Dedifferentiated amniotic fluid mesenchymal stem cell (primary cell): ENCODE measurements at regions not wholly inside any gene's neighbourhood (a gene's known extent, or its start where the extent isn't known, plus 50 kb on each side); places are given as distances from the start of the nearest gene placed in this dataset.
"Not testable (repeated sequence)": the region's sequence is repeated elsewhere in the genome, so short reads cannot be mapped to it uniquely, and the experiment has no call there.

Source experiments
- DNase-seq: peaks from one replicate; pipeline ENCODE4 v3.0.0-alpha.2; 2016; ENCODE audit errors: extremely low spot score

DNA sequence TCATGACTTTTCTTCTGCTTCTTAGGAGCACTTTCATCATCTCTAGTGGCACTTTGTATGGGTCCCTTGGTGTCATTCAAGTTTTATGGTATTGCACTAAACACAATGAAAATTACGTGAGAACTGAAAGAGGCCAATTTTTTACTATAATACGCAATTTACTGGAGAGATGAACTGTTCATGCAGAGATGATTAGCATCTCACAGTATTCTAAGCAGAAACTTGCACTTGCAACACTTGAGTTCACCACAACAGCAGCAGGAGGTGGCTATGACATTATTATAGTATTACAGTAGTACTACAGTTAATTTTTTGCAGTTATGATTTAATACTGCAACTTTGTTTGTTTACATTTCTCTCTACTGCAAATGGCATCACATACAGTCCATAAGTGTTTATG is 793.1 kb upstream of the CRIM1 start:
- DNase-seq, result no peak

- DNase-seq, result peak; percentile 58
These were observed 807.4 kb upstream of the CRIM1 start for GRCh38 chr2:35548171-35548570.

- DNase-seq, result no peak
These were observed 810.3 kb upstream of the CRIM1 start for GRCh38 chr2:35545301-35545700.

- DNase-seq, result no peak
These were observed 816.8 kb upstream of the CRIM1 start for GRCh38 chr2:35538796-35539195.

GRCh38 chr2:35530615-35531135 is 824.9 kb upstream of the CRIM1 start:
- DNase-seq, result no peak

GRCh38 chr2:35526741-35527140 is 828.8 kb upstream of the CRIM1 start:
- no peak for DNase-seq

DNA sequence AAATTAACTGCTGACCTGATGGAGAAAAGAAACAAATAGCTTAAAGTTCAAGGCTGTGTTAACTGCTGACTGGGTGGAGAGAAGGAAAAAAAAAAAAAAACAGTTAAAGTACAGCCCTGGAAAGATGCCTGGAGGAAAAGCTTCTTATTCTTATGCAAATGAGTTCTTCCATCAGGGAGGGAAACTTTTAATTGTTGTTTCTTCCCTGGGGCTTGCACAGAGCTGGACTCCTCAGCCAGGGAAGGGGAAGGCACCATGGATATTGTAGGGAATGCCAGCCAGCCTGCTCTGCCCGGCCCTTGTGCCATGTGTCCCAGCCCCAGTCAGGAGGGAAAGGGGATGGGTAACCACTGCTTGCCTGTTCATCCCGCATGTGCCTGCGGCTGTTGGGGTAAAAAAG is 833.1 kb upstream of the CRIM1 start:
- no peak for DNase-seq

- DNase-seq, result no peak
These were observed 844.9 kb upstream of the CRIM1 start for GRCh38 chr2:35510636-35511035.

- no peak for DNase-seq
These were observed 847.0 kb upstream of the CRIM1 start for GRCh38 chr2:35508601-35509000.

GRCh38 chr2:35504419-35504818 is 851.2 kb upstream of the CRIM1 start:
- no peak for DNase-seq

DNA sequence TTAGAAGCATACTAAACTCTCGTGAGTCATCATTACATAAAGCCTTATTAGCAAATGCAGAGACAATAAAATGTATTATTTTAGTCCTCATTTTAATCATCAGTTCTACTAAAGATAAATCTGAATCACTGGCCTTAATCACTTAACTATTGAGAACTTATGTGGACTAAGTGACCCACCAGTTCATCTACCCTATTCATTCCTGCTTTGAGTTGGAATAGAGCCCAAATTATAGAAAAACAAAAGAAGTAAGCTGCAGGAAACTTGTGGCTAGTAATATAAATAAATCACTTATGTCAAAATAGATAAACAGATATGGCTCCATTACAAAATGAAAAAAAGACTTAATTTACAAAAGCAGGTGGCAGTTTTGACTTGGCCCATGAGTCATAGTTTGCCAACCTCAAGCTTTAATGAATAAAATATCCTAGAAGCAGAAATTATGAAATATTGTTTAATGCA is 851.8 kb upstream of the CRIM1 start:
- no peak for DNase-seq

DNA sequence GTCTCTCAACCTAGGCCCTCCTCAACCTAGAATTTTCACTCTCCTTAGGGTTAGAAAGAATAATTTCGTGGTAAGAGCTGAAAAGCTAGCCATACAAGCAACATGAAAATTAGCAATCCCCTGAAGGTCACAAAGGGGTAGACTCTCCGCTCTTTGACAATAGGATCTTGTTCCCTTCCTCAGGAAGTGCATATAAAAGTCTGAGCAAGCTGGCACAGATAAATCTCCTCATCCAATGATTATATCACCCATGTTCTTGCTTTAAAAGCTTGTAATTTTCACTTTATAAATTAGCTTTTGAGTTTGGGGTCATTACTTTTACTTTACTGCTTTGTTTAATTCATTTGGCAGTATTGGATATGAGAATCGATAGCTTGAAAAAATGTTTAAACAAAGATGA is 852.3 kb upstream of the CRIM1 start:
- no peak for DNase-seq

- no peak for DNase-seq
These were observed 854.5 kb upstream of the CRIM1 start for GRCh38 chr2:35501076-35501475.

DNA sequence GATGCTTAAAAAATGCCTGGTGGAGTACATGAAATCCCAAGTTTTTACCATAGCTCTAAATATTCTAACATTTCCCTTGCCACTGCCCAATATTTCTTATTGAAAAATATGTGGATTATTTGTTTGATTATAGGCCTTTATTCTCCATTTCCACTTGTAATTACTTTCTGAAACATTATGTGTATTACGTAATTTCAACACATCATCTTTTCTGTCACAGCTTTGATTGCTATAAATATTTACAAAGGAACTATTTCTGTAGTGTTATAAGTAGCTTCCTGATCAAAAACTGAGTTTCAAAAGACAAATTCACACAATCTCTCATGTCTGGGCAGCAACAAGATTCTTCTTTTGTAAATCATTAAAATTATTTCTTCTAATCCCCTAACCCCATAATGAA is 859.6 kb upstream of the CRIM1 start:
- DNase-seq, result no peak

- DNase-seq, result no peak
These were observed 860.4 kb upstream of the CRIM1 start for GRCh38 chr2:35495182-35495581.

DNA sequence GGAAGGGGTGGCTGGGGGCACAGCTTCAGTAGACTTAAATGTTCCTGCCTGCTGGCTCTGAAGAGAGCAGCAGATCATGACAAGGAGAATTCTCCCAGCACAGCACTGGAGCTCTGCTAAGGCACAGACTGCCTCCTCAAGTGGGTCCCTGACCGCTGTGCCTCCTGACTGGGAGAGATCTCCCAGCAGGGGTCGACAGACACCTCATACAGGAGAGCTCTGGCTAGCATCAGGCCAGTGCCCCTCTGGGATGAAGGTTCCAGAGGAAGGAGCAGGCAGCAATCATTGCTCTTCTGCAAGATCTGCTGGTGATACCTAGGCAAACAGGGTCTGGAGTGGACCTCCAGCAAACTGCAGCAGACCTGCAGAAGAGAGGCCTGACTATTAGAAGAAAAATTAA is 877.5 kb upstream of the CRIM1 start:
- not testable (repeated sequence) for DNase-seq

- no peak for DNase-seq
These were observed 887.3 kb upstream of the CRIM1 start for GRCh38 chr2:35468245-35468644.

- no peak for DNase-seq
These were observed 891.6 kb upstream of the CRIM1 start for GRCh38 chr2:35463805-35464596.

- peak; percentile 15 for DNase-seq
These were observed 893.2 kb upstream of the CRIM1 start for GRCh38 chr2:35462226-35462998.

DNA sequence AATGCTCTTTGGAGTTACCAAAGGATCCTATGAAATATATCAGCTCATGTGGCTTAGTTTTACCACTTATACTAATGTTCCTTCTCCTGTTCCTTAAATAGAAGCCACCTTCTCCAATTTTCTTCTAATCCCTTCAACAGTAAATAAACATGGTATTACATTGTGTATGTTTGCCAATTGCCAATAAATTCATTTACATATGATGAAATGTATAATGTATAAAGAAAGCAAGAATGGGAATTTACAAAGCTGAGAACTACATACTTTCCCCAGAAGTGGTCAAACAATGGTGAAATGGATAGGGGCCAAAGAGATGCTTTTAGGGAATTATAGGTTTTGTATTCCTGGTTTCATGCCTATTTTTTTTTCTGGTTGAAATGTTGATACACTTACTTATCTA is 894.2 kb upstream of the CRIM1 start:
- no peak for DNase-seq

DNA sequence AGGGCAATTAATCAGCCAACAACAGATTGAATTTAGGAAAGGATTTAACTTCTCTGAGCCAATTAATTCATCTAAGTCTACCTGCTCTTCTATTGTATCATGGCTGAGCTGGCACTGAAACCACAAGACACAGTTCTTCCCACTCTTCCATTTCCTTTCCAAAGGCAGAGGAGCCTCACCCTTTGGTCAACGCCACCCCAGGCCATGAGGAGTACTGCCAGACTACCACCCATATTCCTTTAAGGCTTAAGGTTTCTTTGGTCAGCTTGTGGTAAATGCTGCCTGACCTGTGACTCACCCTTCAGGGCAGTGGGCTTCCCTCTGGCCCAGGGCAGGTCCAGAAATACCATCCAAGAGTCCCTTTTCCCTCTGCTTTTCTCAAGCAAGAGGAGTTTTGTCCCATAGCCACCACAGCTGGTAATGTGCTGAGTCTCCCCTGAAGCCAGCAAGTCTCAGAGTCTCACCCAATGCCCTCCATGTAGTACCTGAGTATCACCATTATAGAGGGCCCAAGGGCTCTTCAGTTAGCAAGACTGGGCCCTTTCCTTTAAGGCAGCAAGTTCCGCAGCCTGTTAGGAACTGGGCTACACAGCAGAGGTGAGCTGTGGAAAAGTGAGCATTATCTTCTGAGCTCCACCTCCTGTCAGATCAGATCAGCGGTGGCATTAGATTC is 900.5 kb upstream of the CRIM1 start:
- DNase-seq, result no peak

- DNase-seq, result no peak
These were observed 907.8 kb upstream of the CRIM1 start for GRCh38 chr2:35447821-35448220.
